Natural killer cell (primary cell): ENCODE measurements at regions not wholly inside any gene's neighbourhood (a gene's known extent, or its start where the extent isn't known, plus 50 kb on each side); places are given as distances from the start of the nearest gene placed in this dataset.

ENCODE experiments used
- ATAC-seq, 3 donors: fragments of 150-1000 bp in 2 of 3; fragments of 200-7000 bp in 1 of 3; cut with Tn5 transposase; 1 replicate in 1 of 3; 2 replicates in 2 of 3; pipeline ENCODE4 v1.10.0; 2021; ENCODE audit warnings: mild to moderate bottlenecking in 2 of 3, moderate library complexity in 2 of 3
- DNase-seq, 2 donors: peaks; one replicate each; pipeline versions ENCODE4 v3.0.0 to v3.0.0-alpha.2; 2013 to 2021; ENCODE audit warnings: mixed read lengths in 1 of 2
- H3K27ac ChIP-seq: one replicate; pipeline ENCODE4 v1.5.1; 2013; ENCODE audit warnings: mild to moderate bottlenecking, low read length
- H3K27me3 ChIP-seq: one replicate; pipeline ENCODE4 v1.6.1; 2013; ENCODE audit warnings: low read length; ENCODE audit not compliant: control insufficient read depth, insufficient read depth
- H3K36me3 ChIP-seq: one replicate; pipeline ENCODE4 v1.6.1; 2013; ENCODE audit warnings: low read length; ENCODE audit not compliant: control insufficient read depth, insufficient read depth
- H3K4me1 ChIP-seq: one replicate; pipeline ENCODE4 v1.6.1; 2013; ENCODE audit warnings: low read length; ENCODE audit not compliant: control insufficient read depth, insufficient read depth
- H3K4me3 ChIP-seq: one replicate; pipeline ENCODE4 v1.5.1; 2013; ENCODE audit warnings: low read length
- H3K9me3 ChIP-seq: one replicate; pipeline ENCODE4 v1.6.1; 2013; ENCODE audit warnings: low read length; ENCODE audit not compliant: control insufficient read depth, insufficient read depth
- H3K27ac Mint-ChIP-seq, 2 donors: one replicate each; pipeline ENCODE4 v1.8.0; 2022; ENCODE audit warnings: mild to moderate bottlenecking in 2 of 2, mixed read lengths in 2 of 2, moderate library complexity in 1 of 2
- H3K27me3 Mint-ChIP-seq, 2 donors: one replicate each; pipeline ENCODE4 v1.8.0; 2022; ENCODE audit warnings: low read depth in 2 of 2, mixed read lengths in 2 of 2
- H3K36me3 Mint-ChIP-seq: one replicate; pipeline ENCODE4 v1.8.0; 2022; ENCODE audit warnings: mixed read lengths
- H3K4me1 Mint-ChIP-seq, 2 donors: one replicate each; pipeline ENCODE4 v1.8.0; 2022; ENCODE audit warnings: mixed read lengths in 2 of 2
- H3K4me3 Mint-ChIP-seq: one replicate; pipeline ENCODE4 v1.8.0; 2022; ENCODE audit warnings: mild to moderate bottlenecking, moderate library complexity, mixed read lengths
- H3K9me3 Mint-ChIP-seq, 2 donors: one replicate each; pipeline ENCODE4 v1.8.0; 2022; ENCODE audit warnings: mixed read lengths in 2 of 2
- CTCF ChIP-seq: fragments of 200-600 bp; IDR thresholded peaks from one replicate; pipeline ENCODE4 v1.8.0; 2022; ENCODE audit warnings: antibody characterized with exemption
- WGBS: methylation state at CpG from one replicate; pipeline ENCODE4 v1.1.7; 2013; ENCODE audit warnings: missing lambda C conversion rate; ENCODE audit not compliant: insufficient coverage; 5-methylcytosine and 5-hydroxymethylcytosine counted together
- intact Hi-C: fragments of 100-400 bp; cut with micrococcal nuclease; formaldehyde crosslinking; loops from one replicate; pipeline ENCODE4 v1.14.2; 2022

GRCh38 chr2:18297534-18298058, 262.9 kb downstream of the RDH14 start:
- no peak overlapping the region for H3K4me3 Mint-ChIP-seq
- H3K27ac ChIP-seq: no peak overlapping the region
- no peaks in the 10 kb centered on the region for H3K36me3 ChIP-seq
- no peaks in the 10 kb centered on the region for H3K27me3 Mint-ChIP-seq
- H3K27ac Mint-ChIP-seq: no peak overlapping the region
- no peaks in the 10 kb centered on the region for H3K9me3 ChIP-seq
- H3K4me1 ChIP-seq: no peaks in the 10 kb centered on the region
- no peaks in the 10 kb centered on the region for H3K36me3 Mint-ChIP-seq
- peaks cover 0 to 2% of the 10 kb centered on the region in 2 donors for H3K9me3 Mint-ChIP-seq
- H3K4me1 Mint-ChIP-seq: no peaks in the 10 kb centered on the region
- TF ChIP-seq CTCF: no peak
- whole genome bisulfite sequencing: 75% methylated on average over 4 of the region's 6 CpGs
- ATAC-seq: no peak
- intact Hi-C loops: no loop called here
- H3K4me3 ChIP-seq: no peak overlapping the region
- DNase-seq: no peak
- H3K27me3 ChIP-seq: no peaks in the 10 kb centered on the region

GRCh38 chr2:18290386-18290785, 270.1 kb downstream of the RDH14 start:
- DNase-seq (no peak), ATAC-seq (no peak)
- no peak for TF ChIP-seq CTCF
- Mint-ChIP-seq H3K4me1 (no peaks in the 10 kb centered on the region), H3K9me3 (peaks cover 0 to 2% of the 10 kb centered on the region in 2 donors), H3K4me3 (no peak overlapping the region), H3K27me3 (no peaks in the 10 kb centered on the region), H3K36me3 (no peaks in the 10 kb centered on the region), H3K27ac (no peak overlapping the region)
- intact Hi-C loops: no loop called here
- Histone ChIP-seq H3K36me3 (no peaks in the 10 kb centered on the region), H3K4me1 (no peaks in the 10 kb centered on the region), H3K27me3 (no peaks in the 10 kb centered on the region), H3K4me3 (no peak overlapping the region), H3K9me3 (no peaks in the 10 kb centered on the region), H3K27ac (no peak overlapping the region)

GRCh38 chr2:18286897-18287296, 273.6 kb downstream of the RDH14 start:
- no peak for TF ChIP-seq CTCF
- H3K27ac ChIP-seq: no peak overlapping the region
- H3K27me3 ChIP-seq: no peaks in the 10 kb centered on the region
- no peaks in the 10 kb centered on the region for H3K4me1 Mint-ChIP-seq
- H3K4me1 ChIP-seq: no peaks in the 10 kb centered on the region
- H3K9me3 ChIP-seq: no peaks in the 10 kb centered on the region
- no peak overlapping the region for H3K4me3 Mint-ChIP-seq
- ATAC-seq: no peak
- no peak for DNase-seq
- H3K9me3 Mint-ChIP-seq: no peaks in the 10 kb centered on the region
- intact Hi-C loops: no loop called here
- no peak overlapping the region for H3K4me3 ChIP-seq
- no peaks in the 10 kb centered on the region for H3K36me3 Mint-ChIP-seq
- no peak overlapping the region for H3K27ac Mint-ChIP-seq
- H3K27me3 Mint-ChIP-seq: no peaks in the 10 kb centered on the region
- no peaks in the 10 kb centered on the region for H3K36me3 ChIP-seq

- no peak for TF ChIP-seq CTCF
- ATAC-seq (no peak), DNase-seq (no peak)
- Histone ChIP-seq H3K4me1 (no peaks in the 10 kb centered on the region), H3K4me3 (no peak overlapping the region), H3K27me3 (no peaks in the 10 kb centered on the region), H3K9me3 (no peaks in the 10 kb centered on the region), H3K27ac (no peak overlapping the region), H3K36me3 (no peaks in the 10 kb centered on the region)
- no peaks in the 10 kb centered on the region for H3K4me1 Mint-ChIP-seq
- H3K9me3 Mint-ChIP-seq: peaks cover 2 to 4% of the 10 kb centered on the region in 2 donors
- WGBS: 92% methylated on average over 4 of the region's 4 CpGs
- H3K27me3 Mint-ChIP-seq: no peaks in the 10 kb centered on the region
- no peaks in the 10 kb centered on the region for H3K36me3 Mint-ChIP-seq
- intact Hi-C loops: no loop called here
- H3K27ac Mint-ChIP-seq: no peak overlapping the region
- H3K4me3 Mint-ChIP-seq: no peak overlapping the region
These were observed 276.1 kb downstream of the RDH14 start for GRCh38 chr2:18284331-18284730.
